MM.1S (cell line): ENCODE measurements at regions not wholly inside any gene's neighbourhood (a gene's known extent, or its start where the extent isn't known, plus 50 kb on each side); places are given as distances from the start of the nearest gene placed in this dataset.

Experiments
- DNase-seq: peaks from one replicate; pipeline ENCODE4 v3.0.0-alpha.2; 2015
- H2AFZ ChIP-seq: fragments of 300-600 bp; sonication (generic); 2 replicates; pipeline ENCODE4 v1.6.0; 2016; ENCODE audit warnings: antibody characterized with exemption, low read length
- H3F3A ChIP-seq: fragments of 300-600 bp; sonication (generic); 2 replicates; pipeline ENCODE4 v1.6.1; 2016; ENCODE audit warnings: mild to moderate bottlenecking, antibody characterized with exemption, low read length, moderate library complexity, mixed read lengths; ENCODE audit not compliant: insufficient read depth
- H3K27ac ChIP-seq: fragments of 300-600 bp; sonication (generic); 2 replicates; pipeline ENCODE4 v1.5.1; 2016; ENCODE audit warnings: mild to moderate bottlenecking, low read length
- H3K27me3 ChIP-seq: fragments of 300-600 bp; sonication (generic); replicated peaks from 2 replicates; pipeline ENCODE4 v1.6.0; 2016; ENCODE audit warnings: low read length; ENCODE audit not compliant: insufficient read depth
- H3K36me3 ChIP-seq: fragments of 300-600 bp; sonication (generic); replicated peaks from 2 replicates; pipeline ENCODE4 v1.6.1; 2016; ENCODE audit warnings: mild to moderate bottlenecking, low read length, mixed read lengths; ENCODE audit not compliant: insufficient read depth
- H3K4me1 ChIP-seq: fragments of 300-600 bp; sonication (generic); 2 replicates; pipeline ENCODE4 v1.6.1; 2016; ENCODE audit warnings: low read length, mixed read lengths
- H3K4me2 ChIP-seq: fragments of 300-600 bp; sonication (generic); 2 replicates; pipeline ENCODE4 v1.6.0; 2016; ENCODE audit warnings: low read depth, low read length
- H3K4me3 ChIP-seq: fragments of 300-600 bp; sonication (generic); 2 replicates; pipeline ENCODE4 v1.5.1; 2016; ENCODE audit warnings: low read length, mixed read lengths
- H3K79me2 ChIP-seq: fragments of 300-600 bp; sonication (generic); 2 replicates; pipeline ENCODE4 v1.6.1; 2016; ENCODE audit warnings: mixed run types, low read length, mixed read lengths
- H3K9ac ChIP-seq: fragments of 300-600 bp; sonication (generic); 2 replicates; pipeline ENCODE4 v1.6.1; 2016; ENCODE audit warnings: low read length, mixed read lengths
- H3K9me2 ChIP-seq: fragments of 300-600 bp; sonication (generic); replicated peaks from 2 replicates; pipeline ENCODE4 v1.6.1; 2016; ENCODE audit warnings: mild to moderate bottlenecking, low read length, mixed read lengths; ENCODE audit not compliant: insufficient read depth
- H3K9me3 ChIP-seq: fragments of 300-600 bp; sonication (generic); replicated peaks from 2 replicates; pipeline ENCODE4 v1.6.1; 2016; ENCODE audit warnings: mild to moderate bottlenecking, low read length, mixed read lengths; ENCODE audit not compliant: insufficient read depth
- H4K20me1 ChIP-seq: fragments of 300-600 bp; sonication (generic); 2 replicates; pipeline ENCODE4 v1.6.1; 2016; ENCODE audit warnings: mild to moderate bottlenecking, low read length, moderate library complexity, mixed read lengths; ENCODE audit not compliant: insufficient read depth
- EZH2 ChIP-seq: fragments of 300-600 bp; sonication (generic); optimal IDR thresholded peaks from 2 replicates; pipeline ENCODE3; 2017; ENCODE audit warnings: low read depth, mild to moderate bottlenecking, antibody characterized with exemption, low read length, mixed read lengths
- EZH2phosphoT487 ChIP-seq: fragments of 300-600 bp; sonication (generic); IDR thresholded peaks from 2 replicates; pipeline ENCODE4 v1.6.1; 2018; ENCODE audit warnings: antibody characterized with exemption, low read length
- TF ChIP-seq, protein P1 (sequence below): fragments of 300-600 bp; sonication (generic); IDR thresholded peaks from 2 replicates; pipeline ENCODE4 v1.5.1; 2016; ENCODE audit warnings: antibody characterized with exemption, low read length, mixed read lengths

DNA sequence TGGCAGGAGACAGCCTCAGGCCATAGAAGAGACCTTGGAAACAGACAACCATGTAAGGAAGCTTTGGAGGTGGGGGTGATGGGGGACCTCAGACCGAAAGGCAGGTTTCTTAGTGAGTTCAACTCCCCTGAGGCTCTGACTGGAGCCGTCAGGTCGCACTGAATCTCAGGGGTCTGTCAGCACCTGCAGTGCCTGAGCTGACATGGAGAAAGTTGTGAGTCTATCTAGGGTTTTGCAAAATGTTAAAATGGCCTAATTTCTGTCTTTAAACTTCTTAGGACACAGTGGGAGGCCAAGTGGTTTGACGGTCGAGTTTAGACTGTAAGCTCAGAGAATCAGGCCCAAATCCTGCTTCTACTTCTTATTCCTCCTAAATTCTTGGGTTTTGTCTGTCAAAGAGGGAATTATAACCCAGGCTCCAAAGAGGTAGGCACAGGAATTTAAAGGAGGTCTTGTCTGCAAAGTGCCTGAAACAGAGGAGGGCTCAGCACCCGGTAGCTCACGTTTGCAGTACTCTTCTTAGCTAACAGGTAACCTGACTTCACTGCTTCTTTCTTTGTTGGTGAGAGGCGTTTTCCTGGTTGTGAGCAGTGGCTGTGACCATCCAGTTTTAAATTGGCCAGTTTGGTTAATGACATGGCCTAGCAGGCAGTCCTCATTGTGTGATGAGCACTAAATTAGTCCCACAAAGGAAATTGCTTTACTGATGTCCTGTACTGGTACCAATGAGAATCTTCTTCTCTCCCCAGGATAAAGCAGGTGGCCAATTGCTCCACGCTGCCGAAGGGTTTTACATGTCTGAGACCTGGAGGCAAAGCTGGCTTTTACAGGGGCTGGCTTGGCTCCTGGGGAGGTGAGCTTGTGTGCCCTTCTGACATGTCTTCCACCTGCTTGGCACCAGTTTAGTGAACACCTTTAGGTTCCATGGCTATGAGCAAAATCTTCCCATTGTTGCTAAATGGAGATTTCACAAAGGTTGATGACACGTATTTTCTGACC, 95.7 kb downstream of the MYCN start:
- H3K27me3 ChIP-seq: no peaks in the 10 kb centered on the region
- no peak for DNase-seq
- H3K4me2 ChIP-seq: no peak overlapping the region
- H3K9me2 ChIP-seq: no peaks in the 10 kb centered on the region
- no peaks in the 10 kb centered on the region for H3K79me2 ChIP-seq
- no peaks in the 10 kb centered on the region for H3K9me3 ChIP-seq
- no peaks in the 10 kb centered on the region for H3K4me1 ChIP-seq
- H3K9ac ChIP-seq: no peak overlapping the region
- TF ChIP-seq EZH2 (no peak), EZH2phosphoT487 (no peak)
- no peak overlapping the region for H3K4me3 ChIP-seq
- H2AFZ ChIP-seq: no peak overlapping the region
- no peaks in the 10 kb centered on the region for H3K36me3 ChIP-seq
- no peak overlapping the region for H3K27ac ChIP-seq
- no peaks in the 10 kb centered on the region for H3F3A ChIP-seq
- H4K20me1 ChIP-seq: no peaks in the 10 kb centered on the region

DNA sequence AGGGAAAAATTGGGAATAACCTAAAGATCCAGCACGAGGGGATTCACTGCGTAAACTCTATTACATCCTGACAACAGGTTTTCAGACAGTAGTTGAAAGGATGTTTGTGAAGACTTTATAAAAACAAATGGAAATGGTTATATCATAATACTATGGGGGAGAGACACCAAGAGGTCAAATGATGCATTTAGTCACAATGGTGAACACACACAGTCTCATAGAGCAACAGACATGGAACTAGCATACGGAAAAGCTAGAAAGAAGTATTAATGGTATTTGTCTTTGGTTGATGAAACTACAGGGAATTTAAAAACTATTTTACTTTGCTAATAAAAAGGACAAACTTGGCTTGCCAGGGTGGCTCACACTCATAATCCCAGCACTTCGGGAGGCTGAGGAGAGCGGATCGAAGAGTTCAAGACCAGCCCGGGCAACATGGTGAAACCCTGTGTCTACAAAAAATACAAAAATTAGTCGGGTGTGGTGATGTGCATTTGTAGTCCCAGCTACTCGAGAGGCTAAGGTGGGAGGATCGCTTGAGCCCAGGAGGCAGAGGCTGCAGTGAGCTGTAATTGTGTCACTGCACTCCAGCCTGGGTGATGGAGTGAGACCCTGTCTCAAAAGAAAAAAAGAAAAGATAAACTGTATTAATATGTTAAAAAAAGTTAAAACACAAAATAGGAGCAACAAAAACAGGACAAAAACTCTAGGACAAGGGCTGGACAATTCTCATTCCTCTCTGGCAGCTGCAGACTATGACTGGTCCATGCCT, 94.8 kb downstream of the MYCN start:
- no peaks in the 10 kb centered on the region for H3F3A ChIP-seq
- H3K27ac ChIP-seq: no peak overlapping the region
- H3K9me3 ChIP-seq: no peaks in the 10 kb centered on the region
- H3K9me2 ChIP-seq: no peaks in the 10 kb centered on the region
- H3K4me3 ChIP-seq: no peak overlapping the region
- no peaks in the 10 kb centered on the region for H3K4me1 ChIP-seq
- H2AFZ ChIP-seq: no peak overlapping the region
- H3K9ac ChIP-seq: no peak overlapping the region
- no peaks in the 10 kb centered on the region for H3K79me2 ChIP-seq
- no peaks in the 10 kb centered on the region for H4K20me1 ChIP-seq
- no peak for TF ChIP-seq EZH2phosphoT487
- TF ChIP-seq EZH2: no peak
- TF ChIP-seq, protein P1, sequence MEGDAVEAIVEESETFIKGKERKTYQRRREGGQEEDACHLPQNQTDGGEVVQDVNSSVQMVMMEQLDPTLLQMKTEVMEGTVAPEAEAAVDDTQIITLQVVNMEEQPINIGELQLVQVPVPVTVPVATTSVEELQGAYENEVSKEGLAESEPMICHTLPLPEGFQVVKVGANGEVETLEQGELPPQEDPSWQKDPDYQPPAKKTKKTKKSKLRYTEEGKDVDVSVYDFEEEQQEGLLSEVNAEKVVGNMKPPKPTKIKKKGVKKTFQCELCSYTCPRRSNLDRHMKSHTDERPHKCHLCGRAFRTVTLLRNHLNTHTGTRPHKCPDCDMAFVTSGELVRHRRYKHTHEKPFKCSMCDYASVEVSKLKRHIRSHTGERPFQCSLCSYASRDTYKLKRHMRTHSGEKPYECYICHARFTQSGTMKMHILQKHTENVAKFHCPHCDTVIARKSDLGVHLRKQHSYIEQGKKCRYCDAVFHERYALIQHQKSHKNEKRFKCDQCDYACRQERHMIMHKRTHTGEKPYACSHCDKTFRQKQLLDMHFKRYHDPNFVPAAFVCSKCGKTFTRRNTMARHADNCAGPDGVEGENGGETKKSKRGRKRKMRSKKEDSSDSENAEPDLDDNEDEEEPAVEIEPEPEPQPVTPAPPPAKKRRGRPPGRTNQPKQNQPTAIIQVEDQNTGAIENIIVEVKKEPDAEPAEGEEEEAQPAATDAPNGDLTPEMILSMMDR: no peak
- no peaks in the 10 kb centered on the region for H3K36me3 ChIP-seq
- DNase-seq: no peak
- no peak overlapping the region for H3K4me2 ChIP-seq
- no peaks in the 10 kb centered on the region for H3K27me3 ChIP-seq

DNA sequence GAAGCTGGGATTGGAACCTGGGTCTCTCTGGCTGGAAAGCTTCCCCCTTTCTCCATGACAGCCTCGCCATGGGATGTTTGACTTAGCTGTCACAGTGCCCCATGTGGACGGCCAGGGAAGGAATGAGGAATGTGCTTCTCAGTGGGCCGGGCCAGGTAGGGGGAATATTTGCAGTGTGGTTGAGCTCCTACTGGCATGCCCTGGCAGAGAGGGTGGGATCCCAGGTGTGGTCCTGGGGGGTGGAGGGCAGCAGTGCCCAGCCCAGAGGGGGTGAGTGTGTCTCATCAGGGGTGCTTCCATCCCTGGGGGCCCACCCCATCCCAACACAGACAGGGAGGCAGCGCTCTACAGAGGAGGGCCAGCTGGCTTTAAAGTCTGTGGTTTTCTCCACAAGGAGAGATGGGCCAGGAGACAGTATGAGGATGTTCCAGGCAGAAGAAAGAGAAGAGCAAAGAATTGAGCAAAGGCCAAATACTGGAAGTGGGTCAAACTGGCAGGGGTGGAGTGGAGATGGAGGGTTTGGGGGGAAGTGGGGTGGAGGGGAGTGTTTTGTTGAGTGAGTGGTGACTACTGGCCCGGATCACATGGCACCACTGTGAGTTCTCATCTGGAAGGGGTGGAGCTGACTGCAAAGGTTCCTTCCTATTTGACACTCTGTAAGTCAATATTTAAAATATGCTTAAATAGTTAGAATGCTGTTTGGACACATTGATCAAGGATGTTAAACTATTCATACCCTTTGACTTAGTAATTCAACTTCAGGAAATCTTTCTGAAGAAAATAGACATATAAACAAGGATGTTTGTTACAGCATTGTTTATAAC, 94.0 kb downstream of the MYCN start:
- no peaks in the 10 kb centered on the region for H3K79me2 ChIP-seq
- no peak overlapping the region for H2AFZ ChIP-seq
- no peak overlapping the region for H3K27ac ChIP-seq
- no peaks in the 10 kb centered on the region for H3K9me3 ChIP-seq
- no peak overlapping the region for H3K4me2 ChIP-seq
- no peaks in the 10 kb centered on the region for H4K20me1 ChIP-seq
- no peak overlapping the region for H3K4me3 ChIP-seq
- H3F3A ChIP-seq: no peaks in the 10 kb centered on the region
- H3K4me1 ChIP-seq: no peaks in the 10 kb centered on the region
- H3K9me2 ChIP-seq: no peaks in the 10 kb centered on the region
- TF ChIP-seq, protein P1: no peak
- H3K9ac ChIP-seq: no peak overlapping the region
- no peaks in the 10 kb centered on the region for H3K27me3 ChIP-seq
- no peaks in the 10 kb centered on the region for H3K36me3 ChIP-seq
- no peak for DNase-seq
